IPS-18c (cell line): ENCODE measurements at regions not wholly inside any gene's neighbourhood (a gene's known extent, or its start where the extent isn't known, plus 50 kb on each side); places are given as distances from the start of the nearest gene placed in this dataset.
"Not testable (repeated sequence)": the region's sequence is repeated elsewhere in the genome, so short reads cannot be mapped to it uniquely, and the experiment has no call there.

ENCODE experiments used
- H3K4me3 ChIP-seq: 2 replicates; pipeline ENCODE4 v1.7.0; 2013; ENCODE audit warnings: low read depth, mild to moderate bottlenecking, low read length, moderate library complexity; ENCODE audit not compliant: insufficient read depth
- H3K9me3 ChIP-seq: one replicate; pipeline ENCODE4 v1.6.1; 2013; ENCODE audit warnings: mild to moderate bottlenecking, low read length, moderate library complexity; ENCODE audit not compliant: control insufficient read depth, insufficient read depth

- H3K9me3 ChIP-seq, result no peaks in the 10 kb centered on the region
- H3K4me3 ChIP-seq, result no peak overlapping the region
Measured at GRCh38 chr10:29826801-29827450, 192.2 kb upstream of the SVIL start.

GRCh38 chr10:29826221-29826620 is 191.4 kb upstream of the SVIL start:
- Histone ChIP-seq H3K9me3 (no peaks in the 10 kb centered on the region), H3K4me3 (no peak overlapping the region)

- no peaks in the 10 kb centered on the region for H3K9me3 ChIP-seq
- H3K4me3 ChIP-seq, result no peak overlapping the region
Measured at GRCh38 chr10:29823553-29824080, 188.8 kb upstream of the SVIL start.

- Histone ChIP-seq H3K9me3 (no peaks in the 10 kb centered on the region), H3K4me3 (no peak overlapping the region)
Measured at GRCh38 chr10:29820890-29821461, 186.2 kb upstream of the SVIL start.

- Histone ChIP-seq H3K4me3 (no peak overlapping the region), H3K9me3 (peaks cover 2% of the 10 kb centered on the region)
Measured at GRCh38 chr10:29816801-29817558, 182.2 kb upstream of the SVIL start.

GRCh38 chr10:29815572-29815971 is 180.8 kb upstream of the SVIL start:
- Histone ChIP-seq H3K4me3 (no peak overlapping the region), H3K9me3 (peaks cover 2% of the 10 kb centered on the region)

- Histone ChIP-seq H3K9me3 (peaks cover 2% of the 10 kb centered on the region), H3K4me3 (no peak overlapping the region)
Measured at GRCh38 chr10:29811751-29812427, 177.1 kb upstream of the SVIL start.

GRCh38 chr10:29810816-29811215 is 176.0 kb upstream of the SVIL start:
- no peak overlapping the region for H3K4me3 ChIP-seq
- peaks cover 2% of the 10 kb centered on the region for H3K9me3 ChIP-seq

- not testable (repeated sequence) for H3K9me3 ChIP-seq, H3K4me3 ChIP-seq
Measured at GRCh38 chr10:29810231-29810630, 175.5 kb upstream of the SVIL start.

- H3K9me3 ChIP-seq, result peaks cover 2% of the 10 kb centered on the region
- H3K4me3 ChIP-seq, result no peak overlapping the region
Measured at GRCh38 chr10:29809383-29809782, 174.6 kb upstream of the SVIL start.

- peaks cover 2% of the 10 kb centered on the region for H3K9me3 ChIP-seq
Measured at GRCh38 chr10:29807163-29807806, 172.5 kb upstream of the SVIL start.

GRCh38 chr10:29806350-29806788 is 171.6 kb upstream of the SVIL start:
- no peaks in the 10 kb centered on the region for H3K9me3 ChIP-seq
- no peak overlapping the region for H3K4me3 ChIP-seq

More at GRCh38 chr10:29807163-29807806, 172.5 kb upstream of the SVIL start:
- H3K4me3 ChIP-seq, result no peak overlapping the region

GRCh38 chr10:29805134-29805723 is 170.5 kb upstream of the SVIL start:
- Histone ChIP-seq H3K9me3 (no peaks in the 10 kb centered on the region), H3K4me3 (no peak overlapping the region)

- no peaks in the 10 kb centered on the region for H3K9me3 ChIP-seq
- no peak overlapping the region for H3K4me3 ChIP-seq
Measured at GRCh38 chr10:29804025-29804852, 169.5 kb upstream of the SVIL start.

- no peak overlapping the region for H3K4me3 ChIP-seq
- no peaks in the 10 kb centered on the region for H3K9me3 ChIP-seq
Measured at GRCh38 chr10:29802171-29802570, 167.4 kb upstream of the SVIL start.
